ENCODE measurements at regions not wholly inside any gene's neighbourhood (a gene's known extent, or its start where the extent isn't known, plus 50 kb on each side); places are given as distances from the start of the nearest gene placed in this dataset.

GRCh38 chr12:93176165-93176564 lies 201.6 kb upstream of the NUDT4 start:
- H3K4me3 ChIP-seq (ENCODE audit: low read length in 3 of 3) = no peak overlapping the region
- no peak for TF ChIP-seq CTCF (IDR thresholded peaks at IDR 0.05; ENCODE audit: borderline replicate concordance, extremely low read depth, insufficient read depth)
- no peak overlapping the region for H3K9ac ChIP-seq (ENCODE audit: low read length in 3 of 3)
- FAIRE-seq (no peak), DNase-seq (no peak)
- H3K27ac ChIP-seq (ENCODE audit: low read depth in 2 of 2, low read length in 2 of 2) = no peak overlapping the region
- no peaks in the 10 kb centered on the region for H3K9me3 ChIP-seq (ENCODE audit: control insufficient read depth in 2 of 3, insufficient read depth in 1 of 3, low read length in 3 of 3)
- no peaks in the 10 kb centered on the region for H3K27me3 ChIP-seq (ENCODE audit: control insufficient read depth, insufficient read depth, low read length)
- H3K36me3 ChIP-seq (ENCODE audit: control insufficient read depth in 2 of 3, insufficient read depth in 3 of 3, low read length in 3 of 3) = no peaks in the 10 kb centered on the region
- peaks cover 0 to 2% (median 0%) of the 10 kb centered on the region in 3 donors for H3K4me1 ChIP-seq (ENCODE audit: control insufficient read depth in 2 of 3, insufficient read depth in 2 of 3, low read depth in 1 of 3, low read length in 3 of 3)
- intact Hi-C loops (cut with DNase I) = no loop called here

GRCh38 chr12:93176610-93177126 lies 201.1 kb upstream of the NUDT4 start:
- TF ChIP-seq CTCF (IDR thresholded peaks at IDR 0.05; ENCODE audit: borderline replicate concordance, extremely low read depth, insufficient read depth) = no peak
- FAIRE-seq = no peak
- no peak for DNase-seq
- Histone ChIP-seq H3K9me3 (ENCODE audit: control insufficient read depth in 2 of 3, insufficient read depth in 1 of 3, low read length in 3 of 3) (no peaks in the 10 kb centered on the region), H3K36me3 (ENCODE audit: control insufficient read depth in 2 of 3, insufficient read depth in 3 of 3, low read length in 3 of 3) (no peaks in the 10 kb centered on the region), H3K27ac (ENCODE audit: low read depth in 2 of 2, low read length in 2 of 2) (no peak overlapping the region), H3K4me1 (ENCODE audit: control insufficient read depth in 2 of 3, insufficient read depth in 2 of 3, low read depth in 1 of 3, low read length in 3 of 3) (peaks cover 0 to 2% (median 0%) of the 10 kb centered on the region in 3 donors), H3K27me3 (ENCODE audit: control insufficient read depth, insufficient read depth, low read length) (no peaks in the 10 kb centered on the region), H3K4me3 (ENCODE audit: low read length in 3 of 3) (no peak overlapping the region), H3K9ac (ENCODE audit: low read length in 3 of 3) (no peak overlapping the region)
- intact Hi-C loops (cut with DNase I) = no loop called here

- intact Hi-C loops (cut with DNase I) = no loop called here
- DNase-seq (no peak), FAIRE-seq (no peak)
- no peak for TF ChIP-seq CTCF (IDR thresholded peaks at IDR 0.05; ENCODE audit: borderline replicate concordance, extremely low read depth, insufficient read depth)
- H3K4me3 ChIP-seq (ENCODE audit: low read length in 3 of 3) = no peak overlapping the region
- peaks cover 0 to 2% (median 0%) of the 10 kb centered on the region in 3 donors for H3K4me1 ChIP-seq (ENCODE audit: control insufficient read depth in 2 of 3, insufficient read depth in 2 of 3, low read depth in 1 of 3, low read length in 3 of 3)
- no peaks in the 10 kb centered on the region for H3K9me3 ChIP-seq (ENCODE audit: control insufficient read depth in 2 of 3, insufficient read depth in 1 of 3, low read length in 3 of 3)
- no peaks in the 10 kb centered on the region for H3K36me3 ChIP-seq (ENCODE audit: control insufficient read depth in 2 of 3, insufficient read depth in 3 of 3, low read length in 3 of 3)
- no peaks in the 10 kb centered on the region for H3K27me3 ChIP-seq (ENCODE audit: control insufficient read depth, insufficient read depth, low read length)
- no peak overlapping the region for H3K27ac ChIP-seq (ENCODE audit: low read depth in 2 of 2, low read length in 2 of 2)
- H3K9ac ChIP-seq (ENCODE audit: low read length in 3 of 3) = no peak overlapping the region
Measured at GRCh38 chr12:93177208-93178153, 200.2 kb upstream of the NUDT4 start.

Measured in kidney (tissue), 13 donors.